ENCODE measurements at regions not wholly inside any gene's neighbourhood (a gene's known extent, or its start where the extent isn't known, plus 50 kb on each side); places are given as distances from the start of the nearest gene placed in this dataset.
"Not testable (repeated sequence)": the region's sequence is repeated elsewhere in the genome, so short reads cannot be mapped to it uniquely, and the experiment has no call there.

- no peak for DNase-seq (ENCODE audit: low spot score)
Observed at GRCh38 chr4:184280591-184281071, 63.0 kb upstream of the ENPP6 start.

GRCh38 chr4:184280137-184280536 is 62.5 kb upstream of the ENPP6 start:
- no peak for DNase-seq (ENCODE audit: low spot score)

- DNase-seq (ENCODE audit: low spot score): no peak
Observed at GRCh38 chr4:184279496-184280061, 61.9 kb upstream of the ENPP6 start.

- DNase-seq (ENCODE audit: low spot score): not testable (repeated sequence)
Observed at GRCh38 chr4:184277769-184278168, 60.1 kb upstream of the ENPP6 start.

- not testable (repeated sequence) for DNase-seq (ENCODE audit: low spot score)
Observed at GRCh38 chr4:184277010-184277409, 59.3 kb upstream of the ENPP6 start.

GRCh38 chr4:184276346-184276745 is 58.7 kb upstream of the ENPP6 start:
- not testable (repeated sequence) for DNase-seq (ENCODE audit: low spot score)

- no peak for DNase-seq (ENCODE audit: low spot score)
Observed at GRCh38 chr4:184275766-184276165, 58.1 kb upstream of the ENPP6 start.

GRCh38 chr4:184274286-184274951 is 56.7 kb upstream of the ENPP6 start:
- DNase-seq (ENCODE audit: low spot score): no peak

- DNase-seq (ENCODE audit: low spot score): no peak
Observed at GRCh38 chr4:184273166-184274147, 55.8 kb upstream of the ENPP6 start.

GRCh38 chr4:184270808-184271413 is 53.2 kb upstream of the ENPP6 start:
- no peak for DNase-seq (ENCODE audit: low spot score)

GRCh38 chr4:184269879-184270430 is 52.3 kb upstream of the ENPP6 start:
- no peak for DNase-seq (ENCODE audit: low spot score)

- DNase-seq (ENCODE audit: low spot score): no peak
Observed at GRCh38 chr4:184268584-184269160, 51.0 kb upstream of the ENPP6 start.

GRCh38 chr4:184267673-184268583 is 50.3 kb upstream of the ENPP6 start:
- no peak for DNase-seq (ENCODE audit: low spot score)
